ENCODE measurements at regions not wholly inside any gene's neighbourhood (a gene's known extent, or its start where the extent isn't known, plus 50 kb on each side); places are given as distances from the start of the nearest gene placed in this dataset.

DNA sequence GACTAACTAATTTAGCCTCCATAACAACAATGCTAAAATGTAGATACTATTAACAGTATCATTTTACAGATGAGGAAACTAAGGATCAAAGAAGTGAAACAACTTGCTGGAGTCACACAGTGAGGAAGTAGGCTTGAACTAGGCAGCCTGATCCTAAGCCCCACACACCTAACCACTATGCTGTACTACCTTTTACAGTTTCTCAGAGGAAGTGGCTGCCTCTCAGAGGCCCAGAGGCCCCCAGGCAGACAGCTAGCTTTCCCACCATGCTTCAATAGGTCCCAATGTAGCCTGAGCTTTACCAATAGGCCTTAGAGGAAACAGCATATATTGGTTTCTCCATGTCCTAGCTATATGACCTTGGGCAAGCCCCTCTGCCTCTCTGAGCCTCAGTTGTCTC, 69.4 kb upstream of the PJA1 start:
- Mint-ChIP-seq H3K36me3 (no peaks in the 10 kb centered on the region), H3K4me3 (no peak overlapping the region), H3K4me1 (ENCODE audit: unreplicated experiment) (no peaks in the 10 kb centered on the region), H3K27ac (no peak overlapping the region), H3K27me3 (peaks cover 5% of the 10 kb centered on the region), H3K9me3 (peaks cover 8% of the 10 kb centered on the region)
- DNase-seq (ENCODE audit: extremely low spot score, unreplicated experiment) = no peak
- no peak for TF ChIP-seq CTCF (conservative IDR thresholded peaks at IDR 0.05)

GRCh38 chrX:69232945-69233344, 67.7 kb upstream of the PJA1 start:
- Mint-ChIP-seq H3K27me3 (peaks cover 5% of the 10 kb centered on the region), H3K9me3 (peaks cover 8% of the 10 kb centered on the region), H3K27ac (no peak overlapping the region), H3K36me3 (no peaks in the 10 kb centered on the region), H3K4me1 (ENCODE audit: unreplicated experiment) (no peaks in the 10 kb centered on the region), H3K4me3 (no peak overlapping the region)
- TF ChIP-seq CTCF (conservative IDR thresholded peaks at IDR 0.05) = no peak
- DNase-seq (ENCODE audit: extremely low spot score, unreplicated experiment) = no peak

DNA sequence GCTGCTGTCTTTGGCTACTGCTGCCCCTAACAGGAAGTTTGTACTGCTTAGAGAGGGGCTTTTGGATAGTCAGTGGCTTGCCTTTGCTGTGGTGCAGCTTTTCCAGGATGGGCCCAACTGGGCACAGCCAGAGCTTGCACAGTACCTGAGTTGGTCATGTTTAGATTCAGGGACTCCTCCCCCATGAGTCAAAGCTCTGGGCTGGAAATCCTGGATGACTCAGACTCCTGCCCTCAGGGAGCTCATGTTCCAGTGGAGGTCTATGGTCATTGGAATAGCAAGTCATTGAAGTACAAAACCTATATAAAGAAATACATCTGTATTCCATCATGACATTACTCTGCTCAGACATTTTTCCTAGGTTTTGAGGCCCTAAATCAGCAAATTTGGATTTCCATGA, 66.7 kb upstream of the PJA1 start:
- no peak overlapping the region for H3K4me3 Mint-ChIP-seq
- H3K27me3 Mint-ChIP-seq = peaks cover 5% of the 10 kb centered on the region
- no peak overlapping the region for H3K27ac Mint-ChIP-seq
- no peaks in the 10 kb centered on the region for H3K4me1 Mint-ChIP-seq (ENCODE audit: unreplicated experiment)
- no peak for TF ChIP-seq CTCF (conservative IDR thresholded peaks at IDR 0.05)
- H3K36me3 Mint-ChIP-seq = no peaks in the 10 kb centered on the region
- peaks cover 8% of the 10 kb centered on the region for H3K9me3 Mint-ChIP-seq
- DNase-seq (ENCODE audit: extremely low spot score, unreplicated experiment) = no peak

DNA sequence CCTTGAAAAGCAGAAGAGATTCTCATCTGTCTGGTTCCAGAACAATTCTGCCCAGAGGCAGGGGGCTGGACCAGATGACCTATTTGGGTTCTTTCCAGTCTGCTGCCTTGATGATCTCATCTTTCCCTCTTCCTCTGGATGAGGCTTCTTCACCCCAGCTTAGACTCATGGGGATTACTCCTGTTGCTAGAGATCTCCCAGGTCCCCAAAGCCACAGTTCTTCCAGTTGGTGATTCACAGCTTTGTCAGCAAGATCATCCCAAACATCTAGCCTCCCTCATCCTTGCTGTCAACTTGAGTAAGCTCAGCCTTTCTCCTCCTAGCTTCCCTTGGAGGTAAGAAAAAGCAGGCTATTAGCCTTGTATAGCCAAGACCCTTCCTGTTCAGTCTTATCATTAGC, 64.2 kb upstream of the PJA1 start:
- DNase-seq (ENCODE audit: extremely low spot score, unreplicated experiment) = no peak
- peaks cover 8% of the 10 kb centered on the region for H3K9me3 Mint-ChIP-seq
- no peaks in the 10 kb centered on the region for H3K4me1 Mint-ChIP-seq (ENCODE audit: unreplicated experiment)
- TF ChIP-seq CTCF (conservative IDR thresholded peaks at IDR 0.05) = no peak
- no peak overlapping the region for H3K27ac Mint-ChIP-seq
- H3K4me3 Mint-ChIP-seq = no peak overlapping the region
- no peaks in the 10 kb centered on the region for H3K36me3 Mint-ChIP-seq
- H3K27me3 Mint-ChIP-seq = peaks cover 5% of the 10 kb centered on the region

DNA sequence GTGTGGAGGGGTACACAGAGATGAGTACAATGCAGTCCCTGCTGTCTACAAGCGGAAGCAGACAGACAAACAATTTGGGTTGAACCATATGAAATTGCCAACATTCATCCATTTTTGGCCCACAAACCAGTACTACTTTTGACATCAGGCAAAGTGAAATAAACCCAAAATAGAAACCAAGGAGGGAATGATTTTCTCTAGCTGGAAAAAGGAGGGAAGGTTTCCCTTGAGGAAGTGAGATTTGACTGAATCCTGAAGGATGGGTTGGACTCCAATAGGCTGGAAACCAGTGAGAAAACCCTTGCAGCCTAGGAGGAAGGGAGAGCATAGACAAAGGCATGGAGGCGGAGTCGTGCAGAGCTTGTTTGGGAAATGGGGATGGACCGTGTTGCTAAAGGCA, 63.5 kb upstream of the PJA1 start:
- DNase-seq (ENCODE audit: extremely low spot score, unreplicated experiment) = no peak
- Mint-ChIP-seq H3K4me3 (no peak overlapping the region), H3K4me1 (ENCODE audit: unreplicated experiment) (no peaks in the 10 kb centered on the region), H3K36me3 (no peaks in the 10 kb centered on the region), H3K9me3 (peaks cover 8% of the 10 kb centered on the region), H3K27me3 (peaks cover 5% of the 10 kb centered on the region), H3K27ac (no peak overlapping the region)
- TF ChIP-seq CTCF (conservative IDR thresholded peaks at IDR 0.05) = no peak
